ENCODE measurements at regions not wholly inside any gene's neighbourhood (a gene's known extent, or its start where the extent isn't known, plus 50 kb on each side); places are given as distances from the start of the nearest gene placed in this dataset.

GRCh38 chr7:101687791-101688182 is 58.7 kb upstream of the MYL10 start:
- TF ChIP-seq, protein P1, sequence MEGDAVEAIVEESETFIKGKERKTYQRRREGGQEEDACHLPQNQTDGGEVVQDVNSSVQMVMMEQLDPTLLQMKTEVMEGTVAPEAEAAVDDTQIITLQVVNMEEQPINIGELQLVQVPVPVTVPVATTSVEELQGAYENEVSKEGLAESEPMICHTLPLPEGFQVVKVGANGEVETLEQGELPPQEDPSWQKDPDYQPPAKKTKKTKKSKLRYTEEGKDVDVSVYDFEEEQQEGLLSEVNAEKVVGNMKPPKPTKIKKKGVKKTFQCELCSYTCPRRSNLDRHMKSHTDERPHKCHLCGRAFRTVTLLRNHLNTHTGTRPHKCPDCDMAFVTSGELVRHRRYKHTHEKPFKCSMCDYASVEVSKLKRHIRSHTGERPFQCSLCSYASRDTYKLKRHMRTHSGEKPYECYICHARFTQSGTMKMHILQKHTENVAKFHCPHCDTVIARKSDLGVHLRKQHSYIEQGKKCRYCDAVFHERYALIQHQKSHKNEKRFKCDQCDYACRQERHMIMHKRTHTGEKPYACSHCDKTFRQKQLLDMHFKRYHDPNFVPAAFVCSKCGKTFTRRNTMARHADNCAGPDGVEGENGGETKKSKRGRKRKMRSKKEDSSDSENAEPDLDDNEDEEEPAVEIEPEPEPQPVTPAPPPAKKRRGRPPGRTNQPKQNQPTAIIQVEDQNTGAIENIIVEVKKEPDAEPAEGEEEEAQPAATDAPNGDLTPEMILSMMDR (IDR thresholded peaks at IDR 0.05; ENCODE audit: low read depth, low read length, poor library complexity, severe bottlenecking): no peak
- no peak for TF ChIP-seq EZH2phosphoT487 (IDR thresholded peaks at IDR 0.05; ENCODE audit: borderline replicate concordance, low read length)
